ENCODE measurements at regions not wholly inside any gene's neighbourhood (a gene's known extent, or its start where the extent isn't known, plus 50 kb on each side); places are given as distances from the start of the nearest gene placed in this dataset.

DNA sequence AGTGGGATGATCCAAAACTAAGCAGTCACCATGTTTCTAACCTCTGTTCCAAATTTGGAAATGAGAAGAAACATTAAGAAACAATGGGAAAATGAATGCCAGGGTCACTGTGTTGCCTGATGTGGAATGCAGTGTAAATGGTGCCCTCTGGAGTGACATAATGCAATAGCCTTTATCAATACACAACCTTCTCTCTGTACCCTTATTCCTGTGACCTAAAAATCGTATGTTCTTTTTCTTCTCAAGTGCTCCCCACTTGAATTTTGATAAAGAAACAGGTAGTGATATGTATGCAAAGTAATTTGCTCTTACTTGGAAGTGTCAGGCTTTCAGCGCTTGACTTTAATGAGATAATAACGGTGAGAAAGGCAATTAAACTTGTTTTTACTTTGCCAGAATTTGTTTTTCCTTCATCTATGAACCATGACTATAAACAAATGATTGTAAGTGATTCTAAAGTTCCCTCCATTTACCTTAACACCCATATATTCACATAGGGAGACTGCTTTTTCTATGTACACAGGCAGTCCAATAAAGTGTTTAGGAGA is 145.8 kb upstream of the THRB start:
- H3K9me3 ChIP-seq (ENCODE audit: control insufficient read depth, insufficient read depth, low read depth, low read length): no peaks in the 10 kb centered on the region
- TF ChIP-seq ZNF747 (tag by site-specific recombination; IDR thresholded peaks at IDR 0.05): no peak
- peak; percentile 62 for TF ChIP-seq ZNF654 (tag by site-specific recombination; IDR thresholded peaks at IDR 0.05; ENCODE audit: low read depth)
- TF ChIP-seq, protein P1, sequence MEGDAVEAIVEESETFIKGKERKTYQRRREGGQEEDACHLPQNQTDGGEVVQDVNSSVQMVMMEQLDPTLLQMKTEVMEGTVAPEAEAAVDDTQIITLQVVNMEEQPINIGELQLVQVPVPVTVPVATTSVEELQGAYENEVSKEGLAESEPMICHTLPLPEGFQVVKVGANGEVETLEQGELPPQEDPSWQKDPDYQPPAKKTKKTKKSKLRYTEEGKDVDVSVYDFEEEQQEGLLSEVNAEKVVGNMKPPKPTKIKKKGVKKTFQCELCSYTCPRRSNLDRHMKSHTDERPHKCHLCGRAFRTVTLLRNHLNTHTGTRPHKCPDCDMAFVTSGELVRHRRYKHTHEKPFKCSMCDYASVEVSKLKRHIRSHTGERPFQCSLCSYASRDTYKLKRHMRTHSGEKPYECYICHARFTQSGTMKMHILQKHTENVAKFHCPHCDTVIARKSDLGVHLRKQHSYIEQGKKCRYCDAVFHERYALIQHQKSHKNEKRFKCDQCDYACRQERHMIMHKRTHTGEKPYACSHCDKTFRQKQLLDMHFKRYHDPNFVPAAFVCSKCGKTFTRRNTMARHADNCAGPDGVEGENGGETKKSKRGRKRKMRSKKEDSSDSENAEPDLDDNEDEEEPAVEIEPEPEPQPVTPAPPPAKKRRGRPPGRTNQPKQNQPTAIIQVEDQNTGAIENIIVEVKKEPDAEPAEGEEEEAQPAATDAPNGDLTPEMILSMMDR (tag by site-specific recombination; IDR thresholded peaks at IDR 0.05): peak; percentile 55
- TF ChIP-seq ZNF335 (tag by site-specific recombination; conservative IDR thresholded peaks at IDR 0.05): 0 out of 2 replicates have a peak, but pooled peaks have one; percentile 26
- peak; percentile 45; the same call in 1 of the 2 replicates for TF ChIP-seq OSR2 (tag by site-specific recombination; IDR thresholded peaks at IDR 0.05)
- TF ChIP-seq ZNF394 (tag by site-specific recombination; IDR thresholded peaks at IDR 0.05; ENCODE audit: borderline replicate concordance): no peak
- no peak for TF ChIP-seq MEIS1 (CRISPR knock-in tag; IDR thresholded peaks at IDR 0.05; ENCODE audit: borderline replicate concordance)
- no peak for TF ChIP-seq ZNF239 (tag by site-specific recombination; IDR thresholded peaks at IDR 0.05)
- TF ChIP-seq ZFP69B (tag by site-specific recombination; IDR thresholded peaks at IDR 0.05): no peak
- no peak for TF ChIP-seq ZNF473 (tag by site-specific recombination; IDR thresholded peaks at IDR 0.05)
- TF ChIP-seq ZSCAN30 (tag by site-specific recombination; IDR thresholded peaks at IDR 0.05): peak; percentile 17; the same call in 1 of the 2 replicates
- TF ChIP-seq, protein P2, sequence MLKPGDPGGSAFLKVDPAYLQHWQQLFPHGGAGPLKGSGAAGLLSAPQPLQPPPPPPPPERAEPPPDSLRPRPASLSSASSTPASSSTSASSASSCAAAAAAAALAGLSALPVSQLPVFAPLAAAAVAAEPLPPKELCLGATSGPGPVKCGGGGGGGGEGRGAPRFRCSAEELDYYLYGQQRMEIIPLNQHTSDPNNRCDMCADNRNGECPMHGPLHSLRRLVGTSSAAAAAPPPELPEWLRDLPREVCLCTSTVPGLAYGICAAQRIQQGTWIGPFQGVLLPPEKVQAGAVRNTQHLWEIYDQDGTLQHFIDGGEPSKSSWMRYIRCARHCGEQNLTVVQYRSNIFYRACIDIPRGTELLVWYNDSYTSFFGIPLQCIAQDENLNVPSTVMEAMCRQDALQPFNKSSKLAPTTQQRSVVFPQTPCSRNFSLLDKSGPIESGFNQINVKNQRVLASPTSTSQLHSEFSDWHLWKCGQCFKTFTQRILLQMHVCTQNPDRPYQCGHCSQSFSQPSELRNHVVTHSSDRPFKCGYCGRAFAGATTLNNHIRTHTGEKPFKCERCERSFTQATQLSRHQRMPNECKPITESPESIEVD (tag by site-specific recombination; IDR thresholded peaks at IDR 0.05): 0 out of 2 replicates have a peak, but pooled peaks have one; percentile 23
- no peak for TF ChIP-seq ZBTB1 (tag by site-specific recombination; IDR thresholded peaks at IDR 0.05)
- 0 out of 2 replicates have a peak, but pooled peaks have one; percentile 15 for TF ChIP-seq KLF10 (tag by site-specific recombination; IDR thresholded peaks at IDR 0.05)
- TF ChIP-seq TRIM28 (IDR thresholded peaks at IDR 0.05; ENCODE audit: borderline replicate concordance, low read length): 0 out of 2 replicates have a peak, but pooled peaks have one; percentile 34
- TF ChIP-seq IKZF3 (tag by site-specific recombination; IDR thresholded peaks at IDR 0.05): peak; percentile 41; the same call in 1 of the 2 replicates
- 0 out of 2 replicates have a peak, but pooled peaks have one; percentile 36 for TF ChIP-seq ZNF660 (tag by site-specific recombination; IDR thresholded peaks at IDR 0.05)
- no peak overlapping the region for H3K4me3 ChIP-seq (ENCODE audit: low read depth, low read length)
- ChIA-PET CTCF (interaction anchor here (0.7 kb wide), 2 partner anchors 61 to 113 kb away, joined by 3 read pairs; no protein-coding TSS in a partner anchor), POLR2A (no interaction called here)
- H3K27ac ChIP-seq (ENCODE audit: extremely low read depth, low read depth, low read length): no peak overlapping the region
- H3K4me1 ChIP-seq (ENCODE audit: control insufficient read depth, insufficient read depth, low read length): no peaks in the 10 kb centered on the region
- H3K36me3 ChIP-seq (ENCODE audit: control insufficient read depth in 2 of 2, insufficient read depth in 1 of 2, low read length in 2 of 2): no peaks in the 10 kb centered on the region

- POLR2A ChIA-PET: no interaction called here
- CTCF ChIA-PET: no interaction called here
- Histone ChIP-seq H3K36me3 (ENCODE audit: control insufficient read depth in 2 of 2, insufficient read depth in 1 of 2, low read length in 2 of 2) (no peaks in the 10 kb centered on the region), H3K9me3 (ENCODE audit: control insufficient read depth, insufficient read depth, low read depth, low read length) (no peaks in the 10 kb centered on the region), H3K27ac (ENCODE audit: extremely low read depth, low read depth, low read length) (no peak overlapping the region), H3K4me3 (ENCODE audit: low read depth, low read length) (no peak overlapping the region), H3K4me1 (ENCODE audit: control insufficient read depth, insufficient read depth, low read length) (no peaks in the 10 kb centered on the region)
- TF ChIP-seq, protein P3, sequence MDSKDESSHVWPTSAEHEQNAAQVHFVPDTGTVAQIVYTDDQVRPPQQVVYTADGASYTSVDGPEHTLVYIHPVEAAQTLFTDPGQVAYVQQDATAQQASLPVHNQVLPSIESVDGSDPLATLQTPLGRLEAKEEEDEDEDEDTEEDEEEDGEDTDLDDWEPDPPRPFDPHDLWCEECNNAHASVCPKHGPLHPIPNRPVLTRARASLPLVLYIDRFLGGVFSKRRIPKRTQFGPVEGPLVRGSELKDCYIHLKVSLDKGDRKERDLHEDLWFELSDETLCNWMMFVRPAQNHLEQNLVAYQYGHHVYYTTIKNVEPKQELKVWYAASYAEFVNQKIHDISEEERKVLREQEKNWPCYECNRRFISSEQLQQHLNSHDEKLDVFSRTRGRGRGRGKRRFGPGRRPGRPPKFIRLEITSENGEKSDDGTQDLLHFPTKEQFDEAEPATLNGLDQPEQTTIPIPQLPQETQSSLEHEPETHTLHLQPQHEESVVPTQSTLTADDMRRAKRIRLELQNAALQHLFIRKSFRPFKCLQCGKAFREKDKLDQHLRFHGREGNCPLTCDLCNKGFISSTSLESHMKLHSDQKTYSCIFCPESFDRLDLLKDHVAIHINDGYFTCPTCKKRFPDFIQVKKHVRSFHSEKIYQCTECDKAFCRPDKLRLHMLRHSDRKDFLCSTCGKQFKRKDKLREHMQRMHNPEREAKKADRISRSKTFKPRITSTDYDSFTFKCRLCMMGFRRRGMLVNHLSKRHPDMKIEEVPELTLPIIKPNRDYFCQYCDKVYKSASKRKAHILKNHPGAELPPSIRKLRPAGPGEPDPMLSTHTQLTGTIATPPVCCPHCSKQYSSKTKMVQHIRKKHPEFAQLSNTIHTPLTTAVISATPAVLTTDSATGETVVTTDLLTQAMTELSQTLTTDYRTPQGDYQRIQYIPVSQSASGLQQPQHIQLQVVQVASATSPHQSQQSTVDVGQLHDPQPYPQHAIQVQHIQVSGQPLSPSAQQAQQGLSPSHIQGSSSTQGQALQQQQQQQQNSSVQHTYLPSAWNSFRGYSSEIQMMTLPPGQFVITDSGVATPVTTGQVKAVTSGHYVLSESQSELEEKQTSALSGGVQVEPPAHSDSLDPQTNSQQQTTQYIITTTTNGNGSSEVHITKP (tag by site-specific recombination; IDR thresholded peaks at IDR 0.05): 0 out of 2 replicates have a peak, but pooled peaks have one; percentile 31
- TF ChIP-seq ZNF140 (tag by site-specific recombination; IDR thresholded peaks at IDR 0.05): no peak
- TF ChIP-seq, protein P4, sequence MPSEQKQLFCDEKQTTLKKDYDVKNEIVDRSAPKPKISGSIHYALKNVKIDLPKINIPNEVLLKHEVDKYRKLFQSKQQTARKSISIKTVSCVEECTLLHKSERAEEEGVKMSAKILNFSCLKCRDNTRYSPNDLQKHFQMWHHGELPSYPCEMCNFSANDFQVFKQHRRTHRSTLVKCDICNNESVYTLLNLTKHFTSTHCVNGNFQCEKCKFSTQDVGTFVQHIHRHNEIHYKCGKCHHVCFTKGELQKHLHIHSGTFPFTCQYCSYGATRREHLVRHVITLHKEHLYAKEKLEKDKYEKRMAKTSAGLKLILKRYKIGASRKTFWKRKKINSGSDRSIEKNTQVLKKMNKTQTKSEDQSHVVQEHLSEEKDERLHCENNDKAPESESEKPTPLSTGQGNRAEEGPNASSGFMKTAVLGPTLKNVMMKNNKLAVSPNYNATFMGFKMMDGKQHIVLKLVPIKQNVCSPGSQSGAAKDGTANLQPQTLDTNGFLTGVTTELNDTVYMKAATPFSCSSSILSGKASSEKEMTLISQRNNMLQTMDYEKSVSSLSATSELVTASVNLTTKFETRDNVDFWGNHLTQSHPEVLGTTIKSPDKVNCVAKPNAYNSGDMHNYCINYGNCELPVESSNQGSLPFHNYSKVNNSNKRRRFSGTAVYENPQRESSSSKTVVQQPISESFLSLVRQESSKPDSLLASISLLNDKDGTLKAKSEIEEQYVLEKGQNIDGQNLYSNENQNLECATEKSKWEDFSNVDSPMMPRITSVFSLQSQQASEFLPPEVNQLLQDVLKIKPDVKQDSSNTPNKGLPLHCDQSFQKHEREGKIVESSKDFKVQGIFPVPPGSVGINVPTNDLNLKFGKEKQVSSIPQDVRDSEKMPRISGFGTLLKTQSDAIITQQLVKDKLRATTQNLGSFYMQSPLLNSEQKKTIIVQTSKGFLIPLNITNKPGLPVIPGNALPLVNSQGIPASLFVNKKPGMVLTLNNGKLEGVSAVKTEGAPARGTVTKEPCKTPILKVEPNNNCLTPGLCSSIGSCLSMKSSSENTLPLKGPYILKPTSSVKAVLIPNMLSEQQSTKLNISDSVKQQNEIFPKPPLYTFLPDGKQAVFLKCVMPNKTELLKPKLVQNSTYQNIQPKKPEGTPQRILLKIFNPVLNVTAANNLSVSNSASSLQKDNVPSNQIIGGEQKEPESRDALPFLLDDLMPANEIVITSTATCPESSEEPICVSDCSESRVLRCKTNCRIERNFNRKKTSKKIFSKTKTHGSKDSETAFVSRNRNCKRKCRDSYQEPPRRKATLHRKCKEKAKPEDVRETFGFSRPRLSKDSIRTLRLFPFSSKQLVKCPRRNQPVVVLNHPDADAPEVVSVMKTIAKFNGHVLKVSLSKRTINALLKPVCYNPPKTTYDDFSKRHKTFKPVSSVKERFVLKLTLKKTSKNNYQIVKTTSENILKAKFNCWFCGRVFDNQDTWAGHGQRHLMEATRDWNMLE (tag by site-specific recombination; conservative IDR thresholded peaks at IDR 0.05; ENCODE audit: low read depth): peak; percentile 37; the same call in 1 of the 2 replicates
Observed at GRCh38 chr3:24641628-24642027, 147.0 kb upstream of the THRB start.

Measured in HEK293 (cell line).